ENCODE measurements at regions not wholly inside any gene's neighbourhood (a gene's known extent, or its start where the extent isn't known, plus 50 kb on each side); places are given as distances from the start of the nearest gene placed in this dataset.

DNA sequence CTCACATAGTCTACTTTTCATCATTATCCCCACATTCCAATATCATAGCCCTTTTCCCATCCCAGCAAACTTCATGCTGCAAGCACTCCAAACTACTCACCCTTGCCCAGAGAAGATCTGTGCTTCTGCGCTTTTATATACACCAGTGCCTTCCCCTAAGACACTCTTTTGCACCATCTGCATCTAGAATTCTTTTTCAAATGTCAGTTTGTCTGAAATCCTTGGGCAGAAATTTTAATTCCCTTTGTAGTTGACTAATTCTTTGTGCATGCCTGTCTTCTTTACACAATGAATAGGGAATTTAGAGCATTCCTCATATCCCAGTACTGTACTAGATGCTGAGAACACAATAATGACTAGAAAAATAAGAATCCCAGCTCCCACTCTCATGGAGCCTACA is 298.9 kb downstream of the KCNN2 start:
- DNase-seq (ENCODE audit: low read depth in 2 of 3, low spot score in 1 of 3): no peak

DNA sequence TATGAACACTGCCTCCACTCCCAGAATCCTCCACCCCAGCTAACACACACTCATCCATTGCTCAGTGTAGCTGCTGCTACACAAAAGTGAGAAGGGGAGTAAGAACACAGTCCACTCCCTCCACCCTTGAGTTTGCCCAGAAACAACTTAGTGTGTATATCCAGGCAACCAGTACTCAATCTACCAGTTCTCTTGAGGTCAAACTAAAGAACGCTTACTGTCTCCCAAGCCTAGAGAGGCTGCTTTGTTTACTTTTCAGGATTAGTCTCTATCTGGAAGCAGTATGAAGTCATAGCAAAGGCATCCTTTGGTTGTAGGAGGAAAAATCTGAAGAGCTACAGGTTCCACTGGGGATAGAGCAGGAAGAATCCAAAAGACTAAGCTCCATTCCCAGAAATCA is 296.3 kb downstream of the KCNN2 start:
- no peak for DNase-seq (ENCODE audit: low read depth in 2 of 3, low spot score in 1 of 3)

- no peak for DNase-seq (ENCODE audit: low read depth in 2 of 3, low spot score in 1 of 3)
These were observed 295.7 kb downstream of the KCNN2 start for GRCh38 chr5:114657342-114658130.

- no peak for DNase-seq (ENCODE audit: low read depth in 2 of 3, low spot score in 1 of 3)
These were observed 288.0 kb downstream of the KCNN2 start for GRCh38 chr5:114649878-114650277.

DNA sequence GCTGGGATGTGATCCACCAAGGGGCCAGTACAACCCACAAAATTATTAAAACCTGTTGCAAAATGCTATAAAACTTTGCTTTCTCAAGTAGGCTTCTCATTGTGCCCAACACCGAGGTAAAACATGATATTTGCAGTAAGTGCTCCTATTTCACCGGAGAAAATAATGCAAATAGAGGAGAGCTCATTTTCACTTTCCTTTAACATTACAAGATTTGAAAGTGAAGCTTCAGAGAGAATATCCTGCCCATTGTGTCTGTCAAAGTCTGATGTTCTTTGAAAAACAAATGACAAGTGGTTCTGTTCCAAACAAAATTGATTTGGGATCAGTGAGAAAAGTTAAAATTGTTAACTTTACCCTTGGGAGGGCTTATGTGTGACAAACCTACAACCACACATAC is 287.1 kb downstream of the KCNN2 start:
- no peak for DNase-seq (ENCODE audit: low read depth in 2 of 3, low spot score in 1 of 3)

DNA sequence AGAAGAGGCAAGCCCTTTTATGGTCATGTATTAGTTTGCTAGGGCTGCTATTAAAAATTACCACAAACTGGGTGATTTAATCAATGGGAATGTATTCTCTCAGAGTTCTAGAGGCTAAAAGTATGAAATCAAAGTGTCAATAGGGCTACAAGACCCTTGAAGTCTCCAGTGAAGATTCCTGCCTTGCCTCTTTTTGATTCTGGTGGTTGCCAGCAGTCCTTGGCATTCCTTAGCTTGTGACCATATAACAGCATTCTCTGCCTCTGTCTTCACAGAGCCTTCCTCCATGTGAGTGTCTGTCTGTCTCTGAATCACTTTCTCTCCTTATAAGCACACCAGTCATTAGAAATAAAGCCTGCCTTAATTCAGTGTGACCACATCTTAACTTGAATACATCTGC is 282.7 kb downstream of the KCNN2 start:
- DNase-seq (ENCODE audit: low read depth in 2 of 3, low spot score in 1 of 3): no peak

DNA sequence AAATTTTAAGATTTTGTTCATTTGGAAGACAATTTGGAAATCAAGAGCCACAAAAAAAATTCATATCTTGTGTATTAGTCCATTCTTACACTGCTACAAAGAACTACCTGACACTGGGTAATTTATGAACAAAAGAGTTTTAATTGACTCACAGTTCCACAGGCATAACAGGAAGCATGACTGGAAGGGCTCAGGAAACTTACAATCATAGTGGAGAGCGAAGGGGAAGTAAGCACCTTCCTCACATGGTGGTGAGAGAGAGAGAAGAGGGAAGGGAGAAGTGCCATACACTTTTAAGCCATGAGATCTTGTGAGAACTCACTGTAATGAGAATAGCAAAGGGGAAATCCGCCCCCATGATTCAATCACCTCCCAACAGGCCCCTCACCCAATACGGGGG is 274.4 kb downstream of the KCNN2 start:
- no peak for DNase-seq (ENCODE audit: low read depth in 2 of 3, low spot score in 1 of 3)

GRCh38 chr5:114634967-114635901 is 273.4 kb downstream of the KCNN2 start:
- DNase-seq (ENCODE audit: low read depth in 2 of 3, low spot score in 1 of 3): no peak

- no peak for DNase-seq (ENCODE audit: low read depth in 2 of 3, low spot score in 1 of 3)
These were observed 272.6 kb downstream of the KCNN2 start for GRCh38 chr5:114634517-114634916.

DNA sequence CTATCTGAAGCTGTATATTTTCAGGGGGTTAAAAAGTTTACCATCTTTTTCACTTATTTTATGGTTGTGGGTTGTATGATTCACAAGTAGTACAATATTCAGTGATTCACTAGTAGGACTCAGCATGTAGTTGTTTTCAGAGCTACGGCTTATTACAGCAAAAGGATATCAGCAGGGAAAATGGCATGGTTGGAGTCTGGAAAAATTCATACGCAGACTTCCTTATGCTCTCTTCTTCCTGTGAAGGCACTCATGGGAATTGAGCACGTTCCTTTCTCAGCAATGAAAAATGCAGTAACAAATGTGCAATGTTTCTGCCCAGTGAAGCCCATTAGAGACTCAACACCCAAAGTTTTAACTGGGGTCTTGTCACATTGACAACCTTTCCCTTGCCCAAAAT is 250.5 kb downstream of the KCNN2 start:
- DNase-seq (ENCODE audit: low read depth in 2 of 3, low spot score in 1 of 3): no peak

- DNase-seq (ENCODE audit: low read depth in 2 of 3, low spot score in 1 of 3): no peak
These were observed 219.3 kb downstream of the KCNN2 start for GRCh38 chr5:114581136-114581535.

DNA sequence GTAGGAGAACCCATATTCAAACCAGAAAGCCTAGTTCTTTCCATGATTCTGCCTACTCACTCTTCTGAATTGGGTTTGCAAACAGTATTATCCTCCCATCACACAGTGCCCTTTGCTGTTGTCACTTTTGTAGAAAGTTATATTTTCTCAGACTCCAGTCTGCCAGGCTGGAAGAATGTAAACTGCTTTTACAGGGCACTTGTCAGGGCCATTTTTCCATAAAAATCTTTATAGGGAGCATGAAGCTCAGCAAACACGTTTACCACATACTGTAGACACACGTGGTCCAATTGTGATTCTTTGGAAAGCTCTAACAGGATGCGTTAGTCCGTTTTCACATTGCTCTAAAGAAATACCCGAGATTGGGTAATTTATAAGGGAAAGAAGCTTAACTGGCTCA is 204.0 kb downstream of the KCNN2 start:
- DNase-seq (ENCODE audit: low read depth in 2 of 3, low spot score in 1 of 3): no peak

DNA sequence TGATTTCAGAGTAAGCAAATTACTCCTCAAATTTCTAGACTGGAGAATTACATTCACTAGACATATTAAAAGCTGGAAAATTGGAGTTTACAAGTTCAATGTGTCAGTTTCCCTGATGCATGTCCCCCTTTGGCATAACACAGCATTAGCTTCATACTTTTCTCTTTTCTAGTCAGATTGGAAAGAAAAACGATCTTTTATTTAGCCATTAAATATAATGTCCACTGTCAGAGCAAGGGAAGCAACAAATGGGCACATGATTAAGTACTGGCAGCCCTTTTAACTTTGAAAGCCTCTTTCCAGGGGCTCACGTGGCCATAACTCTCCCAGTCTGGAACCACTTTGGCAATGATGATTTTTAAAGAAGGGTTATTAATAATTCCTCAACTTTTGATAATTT is 203.3 kb downstream of the KCNN2 start:
- no peak for DNase-seq (ENCODE audit: low read depth in 2 of 3, low spot score in 1 of 3)

DNA sequence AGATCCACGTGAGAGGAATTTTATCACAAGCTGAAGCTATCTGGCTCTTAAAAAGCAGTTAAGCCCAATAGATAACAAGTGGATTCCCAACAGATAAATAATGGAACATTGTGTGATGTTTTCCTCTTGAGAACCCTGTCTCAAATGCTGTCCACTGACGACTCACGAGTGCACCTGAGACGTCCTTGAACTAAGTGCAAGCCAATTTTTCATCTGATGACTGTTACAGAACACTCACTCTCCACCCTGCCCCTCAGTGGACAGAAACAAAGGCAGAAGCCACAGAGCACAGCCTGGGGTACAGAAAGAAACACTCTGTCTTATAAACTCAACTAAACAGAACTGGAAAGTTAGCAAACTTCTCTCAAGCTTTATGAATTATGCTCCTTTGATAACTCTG is 199.5 kb downstream of the KCNN2 start:
- DNase-seq (ENCODE audit: low read depth in 2 of 3, low spot score in 1 of 3): no peak

Data from stimulated activated CD4-positive, alpha-beta T cell treated with anti-CD3 and anti-CD28 coated beads, Interleukin-12 subunit alpha, Interleukin-12 subunit beta, amount 100 ng/mL, for 48 hours (primary cell).